K562 (cell line): ENCODE measurements at regions not wholly inside any gene's neighbourhood (a gene's known extent, or its start where the extent isn't known, plus 50 kb on each side); places are given as distances from the start of the nearest gene placed in this dataset.

ENCODE experiments used
- ARID2 ChIP-seq: fragments of 450-650 bp; IDR thresholded peaks from 2 replicates; pipeline ENCODE4 v1.6.1; 2017; ENCODE audit warnings: antibody characterized with exemption, mild to moderate bottlenecking
- EZH2 ChIP-seq: IDR thresholded peaks from 2 replicates; pipeline ENCODE4 v1.6.1; 2012; ENCODE audit warnings: low read depth, mild to moderate bottlenecking, inconsistent platforms, low read length, borderline replicate concordance
- HCFC1 ChIP-seq: IDR thresholded peaks from 2 replicates; pipeline ENCODE4 v1.6.1; 2012; ENCODE audit warnings: low read depth, low read length, improper control_type of control experiment
- PYGO2 ChIP-seq: fragments of 450-650 bp; IDR thresholded peaks from 2 replicates; pipeline ENCODE4 v1.6.1; 2016; ENCODE audit warnings: mild to moderate bottlenecking, missing genetic modification characterization, moderate library complexity, missing compliant biosample characterization
- SIX5 ChIP-seq, 2 experiments: IDR thresholded peaks; 2 replicates each; pipeline ENCODE4 v1.6.1; 2011; ENCODE audit warnings: low read length in 2 of 2, borderline replicate concordance in 1 of 2, low read depth in 1 of 2, mild to moderate bottlenecking in 1 of 2, moderate library complexity in 1 of 2; ENCODE audit not compliant: insufficient read depth in 1 of 2
- SMARCE1 ChIP-seq: fragments of 450-650 bp; IDR thresholded peaks from 2 replicates; pipeline ENCODE4 v1.7.1; 2016; ENCODE audit warnings: mild to moderate bottlenecking
- TF ChIP-seq, protein P1 (sequence below), 3 experiments: IDR thresholded peaks in 2 of 3; conservative IDR thresholded peaks in 1 of 3; 2 replicates each; pipeline ENCODE4 v1.5.1; 2011 to 2012; ENCODE audit warnings: low read length in 3 of 3, mild to moderate bottlenecking in 3 of 3, control low read depth in 2 of 3, improper control_type of control experiment in 1 of 3, inconsistent platforms in 1 of 3, low read depth in 1 of 3, mixed read lengths in 1 of 3, moderate library complexity in 1 of 3; ENCODE audit not compliant: insufficient read depth in 2 of 3

DNA sequence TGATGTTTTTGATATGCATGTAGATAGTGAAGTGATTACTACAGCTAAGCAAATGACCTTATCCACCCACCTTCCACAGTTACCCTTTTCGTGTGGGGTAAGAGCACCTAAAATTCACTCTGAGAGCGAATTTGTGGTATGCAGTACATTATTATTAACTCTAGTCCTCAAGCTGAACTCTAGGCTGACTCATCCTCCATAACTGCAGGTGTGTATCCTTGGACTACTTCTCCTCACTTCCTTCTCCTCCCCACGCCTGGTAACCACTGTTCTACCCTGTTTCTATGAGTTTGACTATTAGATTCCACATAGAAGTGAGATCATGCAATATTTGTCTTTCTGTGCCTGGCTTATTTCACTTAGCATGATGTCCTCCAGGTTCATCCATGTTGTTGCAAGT lies 484.6 kb downstream of the GATA3 start:
- TF ChIP-seq EZH2, result no peak
- no peak for TF ChIP-seq PYGO2 (tag)
- TF ChIP-seq SIX5 (IDR thresholded peaks at IDR 0.05; ENCODE audit: borderline replicate concordance in 1 of 2, insufficient read depth in 1 of 2, low read depth in 1 of 2, low read length in 2 of 2), result no peak
- TF ChIP-seq ARID2, result no peak
- TF ChIP-seq, protein P1, sequence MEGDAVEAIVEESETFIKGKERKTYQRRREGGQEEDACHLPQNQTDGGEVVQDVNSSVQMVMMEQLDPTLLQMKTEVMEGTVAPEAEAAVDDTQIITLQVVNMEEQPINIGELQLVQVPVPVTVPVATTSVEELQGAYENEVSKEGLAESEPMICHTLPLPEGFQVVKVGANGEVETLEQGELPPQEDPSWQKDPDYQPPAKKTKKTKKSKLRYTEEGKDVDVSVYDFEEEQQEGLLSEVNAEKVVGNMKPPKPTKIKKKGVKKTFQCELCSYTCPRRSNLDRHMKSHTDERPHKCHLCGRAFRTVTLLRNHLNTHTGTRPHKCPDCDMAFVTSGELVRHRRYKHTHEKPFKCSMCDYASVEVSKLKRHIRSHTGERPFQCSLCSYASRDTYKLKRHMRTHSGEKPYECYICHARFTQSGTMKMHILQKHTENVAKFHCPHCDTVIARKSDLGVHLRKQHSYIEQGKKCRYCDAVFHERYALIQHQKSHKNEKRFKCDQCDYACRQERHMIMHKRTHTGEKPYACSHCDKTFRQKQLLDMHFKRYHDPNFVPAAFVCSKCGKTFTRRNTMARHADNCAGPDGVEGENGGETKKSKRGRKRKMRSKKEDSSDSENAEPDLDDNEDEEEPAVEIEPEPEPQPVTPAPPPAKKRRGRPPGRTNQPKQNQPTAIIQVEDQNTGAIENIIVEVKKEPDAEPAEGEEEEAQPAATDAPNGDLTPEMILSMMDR (IDR thresholded peaks at IDR 0.05 in 2 of 3, conservative IDR thresholded peaks at IDR 0.05 in 1 of 3; ENCODE audit: insufficient read depth in 2 of 3, low read depth in 1 of 3, low read length in 3 of 3), result no peak
- TF ChIP-seq HCFC1, result no peak
- TF ChIP-seq SMARCE1, result no peak
